Colonic mucosa (tissue), 4 donors: ENCODE measurements at regions not wholly inside any gene's neighbourhood (a gene's known extent, or its start where the extent isn't known, plus 50 kb on each side); places are given as distances from the start of the nearest gene placed in this dataset.
"Not testable (repeated sequence)": the region's sequence is repeated elsewhere in the genome, so short reads cannot be mapped to it uniquely, and the experiment has no call there.

Source experiments
- DNase-seq: peaks from one replicate; pipeline ENCODE4 v3.0.0-alpha.2; 2020
- H3K27ac ChIP-seq: fragments of 200-600 bp; one replicate; pipeline ENCODE4 v1.8.0; 2021
- H3K27me3 ChIP-seq: fragments of 200-600 bp; one replicate; pipeline ENCODE4 v1.8.0; 2021
- H3K36me3 ChIP-seq: fragments of 200-600 bp; one replicate; pipeline ENCODE4 v1.8.0; 2021
- H3K4me1 ChIP-seq: fragments of 200-600 bp; one replicate; pipeline ENCODE4 v1.8.0; 2021; ENCODE audit warnings: mild to moderate bottlenecking
- H3K4me3 ChIP-seq: fragments of 200-600 bp; one replicate; pipeline ENCODE4 v1.8.0; 2021
- H3K9ac ChIP-seq, 2 donors: one replicate each; pipeline ENCODE4 v1.7.0; 2013; ENCODE audit warnings: control low read depth in 2 of 2, low read depth in 2 of 2, low read length in 2 of 2
- H3K9me3 ChIP-seq: fragments of 200-600 bp; one replicate; pipeline ENCODE4 v1.8.0; 2021
- CTCF ChIP-seq: fragments of 200-600 bp; IDR thresholded peaks from one replicate; pipeline ENCODE4 v1.8.0; 2022; ENCODE audit warnings: antibody characterized with exemption, mild to moderate bottlenecking
- intact Hi-C: fragments of 100-400 bp; cut with DNase I; formaldehyde crosslinking; loops from one replicate; pipeline ENCODE4 v1.14.1; 2022
- donor health status: healthy.
- donor health status: DM: no; HTN: no; CAD: no.
- donor health status: DM: no; HTN: no; CAD: no.

- Histone ChIP-seq H3K9me3 (no peaks in the 10 kb centered on the region), H3K9ac (no peak overlapping the region), H3K27me3 (no peaks in the 10 kb centered on the region), H3K27ac (no peak overlapping the region), H3K4me3 (no peak overlapping the region), H3K36me3 (no peaks in the 10 kb centered on the region), H3K4me1 (no peaks in the 10 kb centered on the region)
- TF ChIP-seq CTCF, result no peak
- intact Hi-C loops, result no loop called here
- no peak for DNase-seq
Observed at GRCh38 chr7:70893422-70893821, 238.5 kb upstream of the GALNT17 start.

DNA sequence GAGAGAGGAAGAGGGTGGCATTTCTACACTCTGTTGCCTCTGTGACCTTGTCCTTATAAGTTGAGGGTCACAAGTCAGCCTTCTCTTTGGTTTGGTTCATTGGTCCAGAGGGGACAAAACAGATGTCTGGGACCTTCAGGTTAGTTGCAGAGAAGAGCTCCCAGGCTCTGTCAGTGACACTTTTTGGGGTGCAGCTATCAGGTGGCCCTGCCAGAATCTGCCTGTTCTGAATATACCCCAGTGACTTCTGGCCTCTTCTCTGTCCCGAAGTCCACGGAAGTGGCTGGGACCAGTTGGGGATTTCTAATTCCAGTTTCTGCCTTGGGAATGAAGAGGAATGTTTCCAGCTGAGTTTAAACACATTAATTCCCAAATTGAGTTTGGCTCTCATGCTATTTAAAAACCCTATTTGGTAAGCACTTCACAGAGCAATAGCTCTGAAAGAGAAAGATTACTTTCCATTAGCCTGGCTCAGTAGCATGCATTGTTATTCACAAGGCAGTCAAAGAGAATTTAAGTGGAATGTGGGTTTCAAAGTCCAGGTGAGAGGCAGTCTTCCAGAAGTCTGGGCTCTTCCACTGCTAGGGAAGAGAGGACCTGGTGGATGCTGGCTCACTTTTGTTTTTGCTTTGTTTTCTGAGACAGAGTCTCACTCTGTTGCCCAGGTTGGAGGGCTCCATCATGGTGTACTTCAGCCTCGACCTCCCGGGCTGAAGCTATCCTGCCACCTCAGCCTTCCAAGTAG, 237.8 kb upstream of the GALNT17 start:
- no peak for DNase-seq
- no peak overlapping the region for H3K27ac ChIP-seq
- intact Hi-C loops, result no loop called here
- no peaks in the 10 kb centered on the region for H3K36me3 ChIP-seq
- TF ChIP-seq CTCF, result no peak
- no peak overlapping the region for H3K9ac ChIP-seq
- no peaks in the 10 kb centered on the region for H3K4me1 ChIP-seq
- no peaks in the 10 kb centered on the region for H3K27me3 ChIP-seq
- H3K4me3 ChIP-seq, result no peak overlapping the region
- no peaks in the 10 kb centered on the region for H3K9me3 ChIP-seq

DNA sequence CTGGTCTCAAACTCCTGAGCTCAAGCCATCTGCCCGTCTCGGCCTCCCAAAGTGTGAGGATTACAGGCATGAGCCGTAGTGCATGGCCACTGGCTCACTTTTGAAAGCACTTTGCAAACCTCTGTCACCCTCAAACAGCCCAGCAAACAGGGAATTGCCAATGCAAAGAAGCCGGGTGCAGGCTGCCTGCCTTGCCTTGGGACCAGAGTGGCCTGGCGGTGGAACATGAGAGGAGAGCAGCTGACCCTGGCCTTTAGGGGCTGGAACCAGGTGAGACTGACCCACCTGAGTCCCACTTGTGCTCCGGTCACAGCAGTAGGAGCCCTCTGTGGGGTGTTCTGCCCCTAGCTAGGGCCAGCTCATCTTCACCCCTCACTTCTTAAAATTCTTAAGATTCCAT, 237.1 kb upstream of the GALNT17 start:
- Histone ChIP-seq H3K27ac (no peak overlapping the region), H3K9ac (no peak overlapping the region), H3K27me3 (no peaks in the 10 kb centered on the region), H3K4me3 (no peak overlapping the region), H3K36me3 (no peaks in the 10 kb centered on the region), H3K9me3 (no peaks in the 10 kb centered on the region), H3K4me1 (no peaks in the 10 kb centered on the region)
- no peak for TF ChIP-seq CTCF
- no peak for DNase-seq
- intact Hi-C loops, result no loop called here

- DNase-seq, H3K4me1 ChIP-seq, H3K4me3 ChIP-seq, H3K36me3 ChIP-seq, H3K27ac ChIP-seq, intact Hi-C loops, H3K9ac ChIP-seq, H3K9me3 ChIP-seq, H3K27me3 ChIP-seq: not testable (repeated sequence)
Observed at GRCh38 chr7:70895337-70896200, 236.4 kb upstream of the GALNT17 start.

DNA sequence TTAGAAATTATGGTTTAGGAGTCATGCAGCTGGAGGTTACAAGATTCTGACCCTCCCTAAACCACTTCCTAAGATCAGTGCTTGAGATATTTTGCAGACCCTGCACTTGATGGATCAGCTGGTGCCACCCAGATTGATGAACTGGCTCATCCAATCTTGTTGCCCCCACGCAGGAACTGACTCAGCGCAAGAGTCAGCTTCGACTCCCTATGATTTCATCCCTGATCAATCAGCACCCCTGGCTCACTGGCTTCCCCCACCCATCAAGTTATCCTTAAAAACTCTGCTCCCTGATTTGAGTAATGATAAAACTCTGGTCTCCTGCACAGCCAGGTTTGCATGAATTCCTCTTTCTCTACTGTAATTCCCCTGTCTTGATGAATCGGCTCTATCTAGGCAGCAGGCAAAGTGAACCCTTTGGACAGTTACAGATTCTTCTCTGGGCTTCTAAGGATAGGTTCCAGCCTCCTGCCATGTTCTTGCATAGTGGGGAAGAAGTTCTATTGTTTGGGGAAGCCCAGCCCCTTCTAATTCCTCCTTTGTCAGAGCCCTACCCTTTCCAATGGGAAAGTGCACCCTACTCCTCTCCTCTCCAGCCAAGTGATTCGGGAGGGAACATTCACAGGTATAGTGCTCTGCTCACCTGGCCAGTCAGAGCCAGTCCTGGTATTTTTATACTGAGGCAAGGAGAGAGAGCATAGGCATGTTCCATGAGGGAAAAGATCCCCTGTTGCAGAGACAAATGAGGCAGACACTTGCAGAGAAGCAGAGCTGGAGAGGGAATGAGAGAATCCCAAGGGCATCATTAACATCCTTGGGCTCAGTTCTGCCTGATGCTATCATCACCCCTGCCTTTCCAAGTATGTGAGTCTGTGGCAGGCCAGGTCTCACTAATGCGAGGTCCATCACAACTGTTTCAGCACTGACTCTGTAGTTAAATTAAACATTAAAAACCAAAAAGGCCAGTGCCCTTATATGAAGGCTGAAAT, 224.4 kb upstream of the GALNT17 start:
- no peaks in the 10 kb centered on the region for H3K36me3 ChIP-seq
- no peak overlapping the region for H3K4me3 ChIP-seq
- H3K27ac ChIP-seq, result no peak overlapping the region
- H3K4me1 ChIP-seq, result no peaks in the 10 kb centered on the region
- no peak for TF ChIP-seq CTCF
- H3K9me3 ChIP-seq, result no peaks in the 10 kb centered on the region
- DNase-seq, result no peak
- intact Hi-C loops, result no loop called here
- no peaks in the 10 kb centered on the region for H3K27me3 ChIP-seq
- no peak overlapping the region for H3K9ac ChIP-seq
